ENCODE measurements at regions not wholly inside any gene's neighbourhood (a gene's known extent, or its start where the extent isn't known, plus 50 kb on each side); places are given as distances from the start of the nearest gene placed in this dataset.

- TF ChIP-seq CTCF (IDR thresholded peaks at IDR 0.05) (no peak), POLR2A (IDR thresholded peaks at IDR 0.05) (no peak)
These were observed 665.6 kb downstream of the EFNA5 start for GRCh38 chr5:107005161-107005560.
